H4 (cell line): ENCODE measurements at regions not wholly inside any gene's neighbourhood (a gene's known extent, or its start where the extent isn't known, plus 50 kb on each side); places are given as distances from the start of the nearest gene placed in this dataset.
"Not testable (repeated sequence)": the region's sequence is repeated elsewhere in the genome, so short reads cannot be mapped to it uniquely, and the experiment has no call there.

ENCODE experiments used
- DNase-seq: peaks from one replicate; pipeline ENCODE4 v3.0.0-alpha.2; 2015; ENCODE audit warnings: low spot score

- no peak for DNase-seq
Measured at GRCh38 chr12:131229426-131230339, 276.0 kb downstream of the ADGRD1 start.

DNA sequence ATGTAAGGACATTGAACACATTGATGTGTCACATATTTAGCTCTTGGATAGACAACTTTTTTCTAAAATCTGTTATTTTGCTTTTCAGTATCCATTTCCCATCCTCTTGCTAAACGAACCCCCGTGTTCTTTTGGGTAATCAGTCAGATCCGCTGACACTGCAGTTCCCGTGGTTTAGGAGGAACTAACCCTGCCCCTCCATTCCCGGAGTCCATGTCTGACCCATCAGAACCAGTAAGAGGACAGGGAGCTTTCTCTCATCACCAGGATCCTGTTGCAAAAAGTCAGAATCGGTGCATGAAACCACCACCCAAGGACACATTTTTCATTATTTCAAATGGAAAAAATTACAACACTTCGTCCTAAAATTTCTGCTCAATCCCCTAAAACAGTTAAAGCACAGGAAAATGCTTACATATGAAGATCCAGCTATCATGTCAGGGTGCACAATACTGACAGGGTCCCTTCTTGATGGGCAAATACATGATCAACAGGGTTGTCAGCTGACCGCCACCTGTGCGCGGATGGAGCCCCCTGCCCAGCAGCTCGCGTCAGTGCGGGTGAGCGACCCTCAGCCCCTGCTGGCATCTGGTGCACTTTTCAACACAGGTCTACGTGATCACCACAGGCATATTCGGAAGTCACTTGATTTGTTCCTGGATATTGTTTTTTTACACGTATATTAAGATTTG, 276.8 kb downstream of the ADGRD1 start:
- no peak for DNase-seq

GRCh38 chr12:131231032-131231980, 277.6 kb downstream of the ADGRD1 start:
- no peak for DNase-seq

DNA sequence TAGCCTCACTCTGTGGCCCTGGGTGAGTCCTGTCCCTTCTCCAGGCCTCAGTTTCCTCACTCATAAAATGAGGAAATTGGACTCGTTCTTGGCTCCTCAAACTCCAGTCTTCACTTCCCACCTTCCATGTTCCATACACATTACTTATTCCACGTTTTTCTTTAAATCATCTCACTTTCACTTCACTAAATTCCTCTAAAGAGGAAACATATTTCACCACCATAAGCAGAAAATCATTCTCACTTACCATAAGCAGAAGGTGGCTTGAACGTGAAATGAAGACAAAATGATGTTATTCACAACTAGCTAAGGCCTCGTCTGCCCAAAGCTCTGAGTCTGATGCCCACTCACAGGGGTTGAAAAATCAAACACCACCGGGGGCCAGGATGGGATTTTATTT, 278.3 kb downstream of the ADGRD1 start:
- DNase-seq = no peak

DNA sequence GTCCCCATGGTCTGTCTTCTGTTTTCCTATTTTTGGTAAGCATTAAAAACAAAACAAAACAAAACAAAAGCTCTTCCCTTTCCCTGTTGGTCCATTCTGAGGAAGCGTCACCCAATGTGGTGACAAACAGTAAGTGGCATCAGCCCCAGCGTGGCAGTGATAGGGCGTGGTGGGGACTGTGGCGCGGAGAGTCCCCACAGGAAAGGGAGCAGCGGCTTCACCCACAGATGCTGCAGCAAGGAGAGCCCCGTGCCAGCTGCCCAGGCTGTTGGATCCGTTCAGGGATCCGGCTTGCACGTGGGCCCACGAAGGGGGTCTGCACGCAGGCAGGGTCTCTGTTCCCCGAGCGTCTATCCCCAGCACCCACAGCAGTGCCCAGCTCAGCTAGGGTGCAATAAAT, 279.2 kb downstream of the ADGRD1 start:
- DNase-seq = not testable (repeated sequence)

GRCh38 chr12:131233850-131234789, 280.4 kb downstream of the ADGRD1 start:
- DNase-seq = not testable (repeated sequence)

DNA sequence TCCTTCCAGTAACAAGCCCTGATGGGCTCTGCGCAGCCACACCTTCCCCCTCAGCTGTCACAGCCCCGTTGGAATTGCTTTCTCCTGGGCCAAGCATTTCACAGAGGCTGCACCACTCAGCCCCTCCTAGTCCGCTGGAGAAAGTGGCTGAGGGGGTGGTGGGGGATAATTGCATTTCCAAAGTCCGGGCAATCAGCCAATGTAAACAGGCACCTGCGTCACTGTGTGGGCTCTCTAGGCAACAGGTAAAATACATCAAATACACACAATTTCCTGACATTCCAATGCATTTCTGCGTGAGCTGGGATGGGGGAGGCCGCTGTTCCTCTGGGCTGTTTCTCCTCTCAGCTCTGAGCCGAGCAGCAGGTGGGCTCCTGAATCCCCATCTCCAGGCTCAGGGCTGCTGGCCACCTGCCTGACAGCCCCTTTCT, 281.1 kb downstream of the ADGRD1 start:
- not testable (repeated sequence) for DNase-seq

DNA sequence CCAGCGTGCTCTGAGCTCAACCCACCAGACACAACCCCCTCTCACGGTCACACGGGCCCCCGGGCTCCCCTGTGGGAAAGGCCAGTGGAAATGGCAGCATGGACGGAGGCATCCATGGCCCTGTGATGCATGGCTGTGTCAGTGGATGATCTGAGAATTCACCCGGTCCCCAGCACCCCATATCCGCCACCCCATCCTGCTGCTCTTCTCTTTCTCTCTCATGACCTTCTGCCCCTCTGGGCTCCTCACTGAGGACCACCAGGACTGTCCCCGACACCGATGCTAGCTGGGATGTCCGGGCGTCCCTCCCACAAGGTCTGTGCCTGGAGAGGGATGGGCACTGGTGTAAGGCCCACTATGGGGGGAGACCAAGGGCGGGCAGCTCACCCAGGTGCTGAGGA, 282.2 kb downstream of the ADGRD1 start:
- DNase-seq = no peak

DNA sequence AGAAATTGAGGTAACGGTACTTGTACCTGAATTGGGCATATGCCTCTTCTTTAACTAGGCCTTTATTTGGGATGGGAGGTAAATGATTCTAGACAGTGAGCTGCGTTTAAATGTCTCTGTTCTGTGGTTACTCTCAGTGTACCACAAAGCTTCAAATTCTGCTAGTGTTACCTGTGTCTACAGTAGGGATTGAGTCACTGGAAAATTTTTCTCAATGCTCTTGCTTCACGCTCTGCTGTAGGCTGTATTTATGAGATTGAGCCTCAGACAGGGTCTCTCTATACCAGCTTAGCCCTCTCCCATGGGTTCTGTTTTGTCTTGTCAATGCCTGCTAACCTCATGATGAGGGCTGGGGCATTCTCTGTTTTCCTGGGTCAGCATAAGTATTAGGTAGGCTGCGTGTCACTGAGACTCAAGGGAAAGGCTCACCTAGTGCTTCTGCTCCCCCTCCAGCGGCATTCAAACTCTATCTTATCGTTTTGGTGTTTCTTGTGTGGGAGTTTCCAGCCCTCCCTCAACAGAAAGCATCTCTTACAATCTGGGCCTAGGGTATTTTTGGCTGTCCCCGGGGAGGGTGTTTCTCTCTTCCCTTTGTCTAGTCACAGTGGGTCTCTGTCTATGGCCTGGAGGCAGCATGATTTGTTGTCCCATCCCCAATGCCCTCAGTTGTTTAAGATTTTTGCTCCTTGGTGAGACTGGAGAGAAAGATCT, 285.8 kb downstream of the ADGRD1 start:
- no peak for DNase-seq

DNA sequence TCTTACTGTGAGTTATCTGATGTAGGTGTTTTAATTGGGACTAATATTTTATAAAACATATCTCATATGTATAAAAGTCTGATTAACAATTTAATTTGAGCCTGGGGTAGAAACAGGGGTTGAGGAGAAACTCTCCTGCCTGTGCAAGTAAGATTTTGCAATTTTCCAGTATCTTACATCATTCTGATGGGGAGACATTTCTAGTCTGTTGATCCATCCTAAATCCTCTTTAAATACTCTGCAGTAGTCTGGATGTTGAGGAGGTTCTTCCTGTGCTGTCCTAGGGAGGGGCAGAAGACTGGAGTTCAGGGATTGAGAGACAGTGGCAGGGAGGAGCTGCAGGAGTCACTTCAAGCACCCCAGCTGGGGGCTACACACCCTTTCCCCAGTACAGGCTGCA, 287.8 kb downstream of the ADGRD1 start:
- no peak for DNase-seq

DNA sequence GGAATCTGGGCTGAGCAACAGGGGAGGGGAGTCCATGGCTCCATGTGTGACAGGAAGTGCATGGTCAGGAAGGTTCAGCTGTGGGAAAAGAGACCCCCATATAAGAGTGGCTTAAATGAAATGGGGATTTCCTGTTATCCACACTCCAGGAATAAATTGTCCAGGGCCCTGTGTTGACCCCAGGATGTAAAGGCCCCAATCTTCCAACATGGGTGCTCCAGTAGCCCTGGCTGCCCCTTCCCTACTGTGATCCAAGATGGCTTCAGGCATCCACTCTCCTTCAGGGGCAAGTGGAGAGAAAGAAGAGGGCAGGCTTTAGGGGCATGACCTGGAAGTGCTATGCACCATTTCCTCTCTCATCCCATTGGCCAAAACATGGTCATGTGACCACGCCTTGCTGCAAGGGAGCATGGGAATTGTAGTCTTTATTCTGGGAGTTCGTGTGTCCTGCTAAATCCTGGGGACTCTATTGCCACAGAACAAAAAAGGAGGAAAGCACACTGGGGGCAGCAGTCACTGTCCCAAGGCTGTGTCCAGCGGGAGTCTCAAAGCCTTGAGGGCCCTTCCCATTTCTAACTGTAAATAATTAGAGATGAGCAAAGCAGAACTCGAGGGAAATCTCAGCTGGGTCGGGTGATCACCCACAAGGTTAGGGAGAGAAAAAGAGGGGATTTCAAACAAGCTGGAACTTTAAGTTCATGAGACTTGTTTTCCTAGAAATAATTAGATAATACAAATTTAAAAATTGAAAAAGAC, 289.2 kb downstream of the ADGRD1 start:
- no peak for DNase-seq

- DNase-seq = not testable (repeated sequence)
Measured at GRCh38 chr12:131244157-131244688, 290.5 kb downstream of the ADGRD1 start.

- not testable (repeated sequence) for DNase-seq
Measured at GRCh38 chr12:131245161-131245560, 291.5 kb downstream of the ADGRD1 start.

- no peak for DNase-seq
Measured at GRCh38 chr12:131245564-131246355, 292.1 kb downstream of the ADGRD1 start.

GRCh38 chr12:131247026-131247725, 293.5 kb downstream of the ADGRD1 start:
- not testable (repeated sequence) for DNase-seq

GRCh38 chr12:131247875-131248274, 294.2 kb downstream of the ADGRD1 start:
- DNase-seq = not testable (repeated sequence)

DNA sequence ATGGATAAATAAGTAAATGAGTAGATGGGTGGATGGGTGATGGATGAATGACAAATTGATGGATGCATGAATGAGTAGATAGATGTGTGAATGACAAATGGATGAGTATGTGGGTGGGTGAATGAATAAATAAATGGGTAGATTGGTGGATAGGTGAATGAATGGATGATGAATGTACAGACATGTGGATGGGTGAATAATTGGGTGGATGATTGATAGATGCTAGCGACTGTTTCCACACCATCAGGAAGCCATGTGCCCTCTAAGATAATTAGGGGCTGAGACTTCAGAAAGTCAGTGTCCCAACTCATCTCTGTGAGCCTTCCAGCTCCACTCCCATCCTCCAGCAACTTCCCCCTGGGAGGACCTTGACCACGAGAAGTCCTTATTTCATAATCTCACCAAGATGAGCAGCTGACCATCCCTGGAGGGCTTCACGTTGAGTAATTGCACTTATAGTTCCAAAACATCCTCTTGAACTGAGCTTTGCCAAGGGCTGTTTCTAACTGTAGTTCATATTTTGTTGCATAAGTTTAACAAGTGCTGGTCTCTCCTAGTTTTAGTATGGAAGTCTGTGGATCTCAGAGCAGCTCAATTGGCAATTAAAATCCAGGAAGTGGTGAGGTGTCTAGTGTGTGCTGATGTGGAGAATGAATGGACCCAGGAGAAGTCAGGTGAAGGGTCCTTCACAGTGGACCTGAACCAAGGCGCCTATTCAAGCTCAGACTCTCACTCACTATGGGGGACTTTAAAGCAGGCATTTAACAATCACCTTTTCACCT, 295.7 kb downstream of the ADGRD1 start:
- DNase-seq = no peak
